Thoracic aorta (tissue), 2 donors: ENCODE measurements at regions not wholly inside any gene's neighbourhood (a gene's known extent, or its start where the extent isn't known, plus 50 kb on each side); places are given as distances from the start of the nearest gene placed in this dataset.
"Not testable (repeated sequence)": the region's sequence is repeated elsewhere in the genome, so short reads cannot be mapped to it uniquely, and the experiment has no call there.

ENCODE experiments used
- ATAC-seq: fragments of 150-250 bp; one replicate; pipeline ENCODE4 v1.8.0; 2017; ENCODE audit warnings: low read depth; ENCODE audit not compliant: insufficient number of reproducible peaks, low FRiP score
- DNase-seq: peaks from one replicate; pipeline ENCODE4 v3.0.0-alpha.2; 2020; ENCODE audit warnings: low spot score
- H3K27ac ChIP-seq, 2 donors: fragments of 200-600 bp; sonication (generic); 1 replicate in 1 of 2; 2 replicates in 1 of 2; pipeline ENCODE4 v1.5.1; 2016; ENCODE audit warnings: mild to moderate bottlenecking in 2 of 2, moderate library complexity in 2 of 2
- H3K27me3 ChIP-seq: fragments of 200-600 bp; sonication (generic); replicated peaks from 2 replicates; pipeline ENCODE4 v1.6.0; 2016; ENCODE audit warnings: mild to moderate bottlenecking; ENCODE audit not compliant: insufficient read depth
- H3K36me3 ChIP-seq: fragments of 200-600 bp; sonication (generic); one replicate; pipeline ENCODE4 v1.5.1; 2016
- H3K4me1 ChIP-seq, 2 donors: fragments of 200-600 bp; sonication (generic); 1 replicate in 1 of 2; 2 replicates in 1 of 2; pipeline versions ENCODE4 v1.5.1 to v1.6.0; 2016; ENCODE audit warnings: low read depth in 2 of 2, mild to moderate bottlenecking in 1 of 2; ENCODE audit not compliant: control insufficient read depth in 1 of 2
- H3K4me3 ChIP-seq: fragments of 200-600 bp; sonication (generic); 2 replicates; pipeline ENCODE4 v1.5.1; 2016; ENCODE audit warnings: mild to moderate bottlenecking
- H3K9me3 ChIP-seq: fragments of 200-600 bp; sonication (generic); 2 replicates; pipeline ENCODE4 v1.5.1; 2016
- CTCF ChIP-seq: fragments of 200-600 bp; sonication (generic); IDR thresholded peaks from one replicate; pipeline ENCODE4 v1.5.1; 2019; ENCODE audit warnings: antibody characterized with exemption

DNA sequence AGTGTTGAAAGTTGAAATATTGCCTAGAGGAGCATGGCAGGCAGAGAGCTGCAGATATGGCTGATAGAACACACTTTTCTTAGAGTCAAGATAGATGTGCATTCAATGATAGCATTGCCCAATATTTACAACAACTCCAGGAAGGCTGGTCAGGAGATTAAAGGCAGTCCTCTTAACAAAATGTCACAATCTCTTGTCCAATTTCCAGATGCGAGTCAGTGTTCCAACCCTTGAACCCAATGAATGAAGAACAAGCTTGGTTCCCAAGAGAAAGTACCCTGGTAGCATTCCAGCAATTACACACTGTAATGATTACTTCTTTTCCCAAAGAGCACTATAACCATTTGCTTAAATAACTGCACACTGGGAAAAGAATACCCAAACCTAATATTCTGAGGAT is 839.4 kb upstream of the VRK2 start:
- no peak for TF ChIP-seq CTCF
- ATAC-seq (no peak), DNase-seq (no peak)
- no peaks in the 10 kb centered on the region for H3K36me3 ChIP-seq
- H3K4me1 ChIP-seq = no peaks in the 10 kb centered on the region
- H3K4me3 ChIP-seq = no peak overlapping the region
- H3K27ac ChIP-seq = no peak overlapping the region
- H3K27me3 ChIP-seq = no peaks in the 10 kb centered on the region
- no peaks in the 10 kb centered on the region for H3K9me3 ChIP-seq

DNA sequence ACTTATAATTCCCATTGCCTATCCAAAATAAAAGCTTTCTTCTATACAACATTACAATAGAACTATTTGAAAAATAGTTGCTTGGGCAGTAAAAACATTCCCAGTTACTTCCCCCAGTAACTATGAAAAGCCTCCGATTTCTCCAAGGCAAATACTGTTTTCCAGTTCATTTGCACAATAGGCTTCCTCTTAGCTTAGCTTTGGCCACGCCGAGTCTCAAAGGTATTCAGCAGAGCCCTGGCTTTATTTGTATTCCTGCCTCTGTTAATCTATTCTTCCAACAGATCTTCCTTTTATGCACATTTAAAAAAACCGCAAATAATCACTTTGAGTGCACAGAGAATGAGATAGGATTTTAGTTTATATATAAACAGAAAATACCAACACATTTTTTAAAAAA is 836.8 kb upstream of the VRK2 start:
- no peak for TF ChIP-seq CTCF
- Histone ChIP-seq H3K27me3 (no peaks in the 10 kb centered on the region), H3K9me3 (no peaks in the 10 kb centered on the region), H3K4me1 (no peaks in the 10 kb centered on the region), H3K27ac (no peak overlapping the region), H3K4me3 (no peak overlapping the region), H3K36me3 (no peaks in the 10 kb centered on the region)
- DNase-seq = no peak
- ATAC-seq = no peak

DNA sequence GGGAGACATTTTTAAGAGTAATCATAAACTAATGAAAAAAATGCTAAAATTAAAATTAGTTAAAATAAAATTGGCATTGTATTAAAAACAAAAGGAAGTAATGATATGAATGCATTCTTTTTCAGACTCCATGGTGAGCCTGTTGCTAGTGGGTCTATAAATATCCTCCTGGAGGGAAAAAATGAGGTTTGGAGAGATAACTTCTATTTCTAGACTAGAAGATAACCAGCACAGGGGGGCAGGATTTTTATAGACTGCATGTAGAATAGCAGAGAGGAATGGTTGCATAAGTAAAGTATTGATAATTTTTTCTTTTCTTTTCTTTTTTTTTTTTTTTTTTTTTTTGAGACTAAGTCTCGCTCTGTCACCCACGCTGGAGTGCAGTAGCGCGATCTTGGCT is 835.8 kb upstream of the VRK2 start:
- no peak for TF ChIP-seq CTCF
- Histone ChIP-seq H3K36me3 (no peaks in the 10 kb centered on the region), H3K27me3 (no peaks in the 10 kb centered on the region), H3K4me3 (no peak overlapping the region), H3K9me3 (no peaks in the 10 kb centered on the region), H3K4me1 (no peaks in the 10 kb centered on the region), H3K27ac (no peak overlapping the region)
- no peak for ATAC-seq
- no peak for DNase-seq

GRCh38 chr2:57217013-57217412 is 829.6 kb upstream of the VRK2 start:
- Histone ChIP-seq H3K4me3 (no peak overlapping the region), H3K27me3 (no peaks in the 10 kb centered on the region), H3K4me1 (no peaks in the 10 kb centered on the region), H3K9me3 (peaks cover 14% of the 10 kb centered on the region), H3K27ac (no peak overlapping the region), H3K36me3 (no peaks in the 10 kb centered on the region)
- TF ChIP-seq CTCF = no peak
- ATAC-seq = no peak
- DNase-seq = no peak

DNA sequence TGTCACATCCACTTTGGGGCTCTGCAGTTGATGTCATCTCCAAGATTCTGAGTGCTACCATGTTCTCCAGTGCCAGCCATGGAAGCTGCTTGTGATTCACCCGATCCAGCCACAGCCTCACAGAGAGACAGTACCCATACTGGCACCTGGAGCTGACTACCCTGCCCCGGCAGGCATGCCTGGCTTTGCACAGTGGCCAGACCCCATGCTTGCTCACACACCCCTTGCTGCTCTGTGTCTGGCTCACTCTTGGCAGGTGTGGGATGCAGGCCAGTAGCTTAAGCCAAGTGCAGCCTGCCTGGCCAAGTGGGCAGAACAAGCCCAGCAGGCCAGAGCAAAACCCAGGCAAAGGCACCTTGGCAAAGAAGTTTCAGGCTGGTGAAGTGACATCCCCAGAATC is 828.4 kb upstream of the VRK2 start:
- H3K27ac ChIP-seq = no peak overlapping the region
- no peaks in the 10 kb centered on the region for H3K36me3 ChIP-seq
- H3K4me3 ChIP-seq = no peak overlapping the region
- no peaks in the 10 kb centered on the region for H3K4me1 ChIP-seq
- H3K27me3 ChIP-seq = no peaks in the 10 kb centered on the region
- TF ChIP-seq CTCF = no peak
- H3K9me3 ChIP-seq = peaks cover 14% of the 10 kb centered on the region
- no peak for DNase-seq
- ATAC-seq = no peak

- not testable (repeated sequence) for H3K27me3 ChIP-seq, H3K27ac ChIP-seq, H3K4me1 ChIP-seq, H3K36me3 ChIP-seq, H3K4me3 ChIP-seq, H3K9me3 ChIP-seq, DNase-seq, ATAC-seq
Observed at GRCh38 chr2:57229706-57230105, 816.9 kb upstream of the VRK2 start.

GRCh38 chr2:57232341-57232740 is 814.3 kb upstream of the VRK2 start:
- H3K36me3 ChIP-seq, H3K9me3 ChIP-seq, H3K4me1 ChIP-seq, H3K27me3 ChIP-seq, DNase-seq, H3K27ac ChIP-seq, ATAC-seq, H3K4me3 ChIP-seq: not testable (repeated sequence)

DNA sequence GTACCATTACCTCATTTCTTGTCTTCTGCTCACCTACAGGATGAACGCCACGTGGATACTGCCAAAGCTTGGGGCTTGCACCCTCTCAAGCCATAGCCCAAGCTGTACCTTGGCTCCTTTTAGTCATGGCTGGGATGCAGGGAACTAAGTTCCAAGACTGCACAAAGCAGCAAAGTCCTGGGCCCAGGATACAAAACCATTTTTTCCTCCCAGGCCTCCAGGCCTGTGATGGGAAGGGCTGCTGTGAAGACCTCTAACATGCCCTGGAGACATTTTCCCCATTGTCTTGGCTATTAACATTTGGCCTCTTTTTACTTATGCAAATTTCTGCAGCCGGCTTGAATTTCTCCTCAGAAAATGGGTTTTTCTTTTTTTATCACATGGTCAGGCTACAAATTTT is 795.1 kb upstream of the VRK2 start:
- H3K27me3 ChIP-seq, H3K27ac ChIP-seq, H3K4me3 ChIP-seq, H3K36me3 ChIP-seq, ATAC-seq, H3K9me3 ChIP-seq, DNase-seq, H3K4me1 ChIP-seq: not testable (repeated sequence)

DNA sequence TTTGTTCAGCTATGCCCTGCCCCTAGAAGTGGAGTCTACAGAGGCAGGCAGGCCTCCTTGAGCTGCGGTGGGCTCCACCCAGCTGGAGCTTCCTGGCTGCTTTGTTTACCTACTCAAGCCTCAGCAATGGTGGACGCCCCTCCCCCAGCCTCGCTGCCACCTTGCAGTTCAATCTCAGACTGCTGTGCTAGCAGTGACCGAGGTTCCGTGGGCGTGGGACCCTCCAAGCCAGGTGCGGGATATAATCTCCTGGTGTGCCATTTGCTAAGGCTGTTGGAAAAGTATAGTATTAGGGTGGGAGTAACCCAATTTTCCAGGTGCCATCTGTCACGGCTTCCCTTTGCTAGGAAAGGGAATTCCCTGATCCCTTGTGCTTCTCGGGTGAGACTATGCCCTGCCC is 770.2 kb upstream of the VRK2 start:
- ATAC-seq, H3K9me3 ChIP-seq, H3K27me3 ChIP-seq, DNase-seq, H3K36me3 ChIP-seq, H3K4me3 ChIP-seq, H3K27ac ChIP-seq, H3K4me1 ChIP-seq: not testable (repeated sequence)
